ENCODE measurements at regions not wholly inside any gene's neighbourhood (a gene's known extent, or its start where the extent isn't known, plus 50 kb on each side); places are given as distances from the start of the nearest gene placed in this dataset.

DNA sequence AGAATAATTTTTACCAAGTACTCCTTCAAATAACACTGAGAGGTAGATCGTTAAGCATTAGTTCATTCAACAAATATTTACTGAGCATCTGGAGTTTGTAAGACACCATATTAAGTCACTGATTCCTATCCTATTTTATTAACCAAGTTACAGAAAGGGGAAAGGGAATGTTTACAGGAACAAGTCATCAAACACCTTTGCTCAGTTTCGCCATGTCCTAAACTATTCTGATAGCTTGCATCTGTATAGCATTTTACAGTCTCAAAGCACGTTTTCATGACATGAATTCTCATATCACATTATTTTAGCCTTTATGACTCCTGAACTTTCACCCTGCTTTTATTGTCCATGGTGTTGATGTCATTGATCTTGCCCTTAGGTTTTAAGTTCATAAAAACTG, 89.2 kb downstream of the AREG start:
- TF ChIP-seq, protein P1, sequence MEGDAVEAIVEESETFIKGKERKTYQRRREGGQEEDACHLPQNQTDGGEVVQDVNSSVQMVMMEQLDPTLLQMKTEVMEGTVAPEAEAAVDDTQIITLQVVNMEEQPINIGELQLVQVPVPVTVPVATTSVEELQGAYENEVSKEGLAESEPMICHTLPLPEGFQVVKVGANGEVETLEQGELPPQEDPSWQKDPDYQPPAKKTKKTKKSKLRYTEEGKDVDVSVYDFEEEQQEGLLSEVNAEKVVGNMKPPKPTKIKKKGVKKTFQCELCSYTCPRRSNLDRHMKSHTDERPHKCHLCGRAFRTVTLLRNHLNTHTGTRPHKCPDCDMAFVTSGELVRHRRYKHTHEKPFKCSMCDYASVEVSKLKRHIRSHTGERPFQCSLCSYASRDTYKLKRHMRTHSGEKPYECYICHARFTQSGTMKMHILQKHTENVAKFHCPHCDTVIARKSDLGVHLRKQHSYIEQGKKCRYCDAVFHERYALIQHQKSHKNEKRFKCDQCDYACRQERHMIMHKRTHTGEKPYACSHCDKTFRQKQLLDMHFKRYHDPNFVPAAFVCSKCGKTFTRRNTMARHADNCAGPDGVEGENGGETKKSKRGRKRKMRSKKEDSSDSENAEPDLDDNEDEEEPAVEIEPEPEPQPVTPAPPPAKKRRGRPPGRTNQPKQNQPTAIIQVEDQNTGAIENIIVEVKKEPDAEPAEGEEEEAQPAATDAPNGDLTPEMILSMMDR (conservative IDR thresholded peaks at IDR 0.05): no peak
- peaks cover 11% of the 10 kb centered on the region for H3K4me1 Mint-ChIP-seq
- H3K4me3 Mint-ChIP-seq: no peak overlapping the region
- H3K36me3 Mint-ChIP-seq (ENCODE audit: low read depth): no peaks in the 10 kb centered on the region
- no peak overlapping the region for H3K27ac Mint-ChIP-seq (ENCODE audit: unreplicated experiment)
- H3K27me3 Mint-ChIP-seq (ENCODE audit: low read depth): no peaks in the 10 kb centered on the region
- no peak for DNase-seq (ENCODE audit: low read depth, low spot score)
- H3K9me3 Mint-ChIP-seq: no peaks in the 10 kb centered on the region

DNA sequence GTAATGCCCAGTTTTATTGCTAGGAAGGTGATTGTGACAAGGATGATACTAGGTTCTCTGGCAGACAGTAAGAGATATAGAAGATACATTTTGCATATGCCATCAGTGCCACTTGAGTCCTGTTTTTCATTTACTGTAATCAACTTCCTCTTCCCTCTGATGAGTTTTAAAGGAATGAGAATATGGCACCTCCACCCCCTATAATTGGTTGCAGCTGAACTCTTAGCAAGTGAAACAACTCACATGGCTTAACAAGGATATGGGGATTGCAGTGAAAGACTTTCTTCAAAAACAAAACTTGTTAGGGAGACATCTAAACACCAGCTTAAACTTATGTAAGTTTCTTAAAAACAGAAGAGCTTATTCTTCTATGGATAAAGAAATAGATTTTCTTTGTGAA, 90.0 kb downstream of the AREG start:
- no peak overlapping the region for H3K4me3 Mint-ChIP-seq
- H3K9me3 Mint-ChIP-seq: no peaks in the 10 kb centered on the region
- peaks cover 4% of the 10 kb centered on the region for H3K4me1 Mint-ChIP-seq
- H3K27me3 Mint-ChIP-seq (ENCODE audit: low read depth): no peaks in the 10 kb centered on the region
- no peak for DNase-seq (ENCODE audit: low read depth, low spot score)
- no peaks in the 10 kb centered on the region for H3K36me3 Mint-ChIP-seq (ENCODE audit: low read depth)
- TF ChIP-seq, protein P1 (conservative IDR thresholded peaks at IDR 0.05): no peak
- H3K27ac Mint-ChIP-seq (ENCODE audit: unreplicated experiment): no peak overlapping the region

DNA sequence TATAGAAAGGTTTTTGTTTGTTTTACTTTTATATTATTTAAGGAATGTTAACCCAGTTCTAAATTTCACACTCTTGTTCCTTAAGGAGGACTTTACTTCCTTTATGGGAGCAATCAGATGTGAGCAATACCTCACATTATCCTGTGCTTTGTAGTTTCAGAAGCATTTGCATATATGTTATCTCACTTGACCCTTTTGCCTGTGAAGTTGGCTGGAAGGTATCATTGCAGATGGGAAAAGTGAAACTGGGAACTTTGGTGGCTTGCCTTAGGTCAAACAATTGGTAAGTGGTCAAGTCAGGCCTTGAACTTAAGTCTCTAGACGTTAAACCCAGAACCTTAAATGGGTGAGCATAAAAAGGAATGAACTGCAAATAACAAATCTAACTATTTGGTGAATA, 90.6 kb downstream of the AREG start:
- Mint-ChIP-seq H3K27ac (ENCODE audit: unreplicated experiment) (no peak overlapping the region), H3K4me3 (no peak overlapping the region), H3K27me3 (ENCODE audit: low read depth) (no peaks in the 10 kb centered on the region), H3K9me3 (no peaks in the 10 kb centered on the region), H3K4me1 (peaks cover 4% of the 10 kb centered on the region), H3K36me3 (ENCODE audit: low read depth) (no peaks in the 10 kb centered on the region)
- TF ChIP-seq, protein P1 (conservative IDR thresholded peaks at IDR 0.05): no peak
- DNase-seq (ENCODE audit: low read depth, low spot score): no peak

- H3K27ac Mint-ChIP-seq (ENCODE audit: unreplicated experiment): no peak overlapping the region
- H3K9me3 Mint-ChIP-seq: no peaks in the 10 kb centered on the region
- TF ChIP-seq, protein P1 (conservative IDR thresholded peaks at IDR 0.05): peak; percentile 42
- no peaks in the 10 kb centered on the region for H3K36me3 Mint-ChIP-seq (ENCODE audit: low read depth)
- DNase-seq (ENCODE audit: low read depth, low spot score): no peak
- peaks cover 4% of the 10 kb centered on the region for H3K4me1 Mint-ChIP-seq
- no peaks in the 10 kb centered on the region for H3K27me3 Mint-ChIP-seq (ENCODE audit: low read depth)
- H3K4me3 Mint-ChIP-seq: no peak overlapping the region
Observed at GRCh38 chr4:74536557-74536956, 91.6 kb downstream of the AREG start.

DNA sequence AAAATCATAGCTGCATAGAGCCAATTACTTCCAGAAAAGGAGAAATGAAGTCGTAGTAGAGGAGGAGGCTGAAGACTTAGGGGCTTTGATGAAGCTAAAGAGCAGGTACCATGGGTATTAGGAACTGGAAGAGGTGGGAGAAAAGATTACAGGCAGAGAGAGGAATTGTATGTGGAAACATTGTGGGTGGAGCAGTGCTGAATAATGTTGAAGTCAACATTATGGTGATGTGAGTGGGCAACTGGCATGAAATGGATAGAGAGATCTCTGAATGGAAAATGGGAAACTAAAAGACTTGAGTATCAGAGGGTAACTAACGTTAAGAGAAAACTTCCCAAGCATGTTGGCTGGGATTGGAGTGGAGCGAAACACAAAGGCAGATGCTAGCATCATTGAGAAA, 92.5 kb downstream of the AREG start:
- TF ChIP-seq, protein P1 (conservative IDR thresholded peaks at IDR 0.05): no peak
- no peaks in the 10 kb centered on the region for H3K36me3 Mint-ChIP-seq (ENCODE audit: low read depth)
- H3K4me3 Mint-ChIP-seq: no peak overlapping the region

More for the DNA sequence above, 92.5 kb downstream of the AREG start:
- H3K27ac Mint-ChIP-seq (ENCODE audit: unreplicated experiment): no peak overlapping the region
- H3K9me3 Mint-ChIP-seq: no peaks in the 10 kb centered on the region
- DNase-seq (ENCODE audit: low read depth, low spot score): no peak
- no peaks in the 10 kb centered on the region for H3K27me3 Mint-ChIP-seq (ENCODE audit: low read depth)
- H3K4me1 Mint-ChIP-seq: no peaks in the 10 kb centered on the region

Measured in neural crest cell (in vitro differentiated cells).